SK-N-SH (cell line): ENCODE measurements at regions not wholly inside any gene's neighbourhood (a gene's known extent, or its start where the extent isn't known, plus 50 kb on each side); places are given as distances from the start of the nearest gene placed in this dataset.

Source experiments
- CTCF ChIA-PET: fragments of 300-600, 350-600 bp; formaldehyde crosslinking; extraction: SDS; loops from one replicate; lab custom pipeline; 2021; lab: Yijun Ruan, JAX
- POLR2A ChIA-PET: fragments of 350-600 bp; sonication (Branson Sonifier 250); formaldehyde crosslinking; extraction: SDS; loops from one replicate; lab custom pipeline; 2020; ENCODE audit warnings: antibody characterized with exemption, inconsistent platforms; lab: Yijun Ruan, JAX
- DNase-seq: peaks from one replicate; pipeline ENCODE4 v3.0.0; 2012
- H2AFZ ChIP-seq: fragments of 200-600 bp; sonication (generic); 2 replicates; pipeline ENCODE4 v1.8.1; 2016; ENCODE audit warnings: antibody characterized with exemption, mild to moderate bottlenecking, low read depth
- H3F3A ChIP-seq: fragments of 200-600 bp; sonication (generic); replicated peaks from 2 replicates; pipeline ENCODE3; 2016; ENCODE audit warnings: antibody characterized with exemption, mild to moderate bottlenecking; ENCODE audit not compliant: insufficient read depth
- H3K27ac ChIP-seq, 2 experiments: fragments of 200-500 bp in 1 of 2; fragments of 200-600 bp in 1 of 2; sonication (Bioruptor generic) in 1 of 2; sonication (generic), shearing (Covaris generic) in 1 of 2; 2 replicates each; pipeline versions ENCODE4 v1.5.1 to v1.6.1; 2014 to 2016; ENCODE audit warnings: low read depth in 2 of 2, inconsistent platforms in 1 of 2, low read length in 1 of 2, mild to moderate bottlenecking in 1 of 2, mixed read lengths in 1 of 2
- H3K27me3 ChIP-seq: fragments of 200-600 bp; sonication (generic), shearing (Covaris generic); 2 replicates; pipeline ENCODE4 v1.6.1; 2016; ENCODE audit warnings: mixed run types; ENCODE audit not compliant: insufficient read depth
- H3K36me3 ChIP-seq, 2 experiments: fragments of 200-500 bp in 1 of 2; fragments of 200-600 bp in 1 of 2; sonication (Bioruptor generic) in 1 of 2; sonication (generic) in 1 of 2; replicated peaks in 1 of 2; 2 replicates each; pipeline versions ENCODE3 to v1.5.1; 2014 to 2016; ENCODE audit warnings: low read length in 1 of 2, mild to moderate bottlenecking in 1 of 2; ENCODE audit not compliant: insufficient read depth in 2 of 2, control insufficient read depth in 1 of 2
- H3K4me1 ChIP-seq, 2 experiments: fragments of 200-500 bp in 1 of 2; fragments of 200-600 bp in 1 of 2; sonication (Bioruptor generic) in 1 of 2; sonication (generic), shearing (Covaris generic) in 1 of 2; 2 replicates each; pipeline versions ENCODE4 v1.5.1 to v1.6.1; 2014 to 2016; ENCODE audit warnings: low read depth in 1 of 2, low read length in 1 of 2, mixed run types in 1 of 2; ENCODE audit not compliant: insufficient read depth in 2 of 2, control insufficient read depth in 1 of 2
- H3K4me2 ChIP-seq: fragments of 200-600 bp; sonication (generic), shearing (Covaris generic); 2 replicates; pipeline ENCODE4 v1.6.1; 2017; ENCODE audit warnings: mixed run types
- H3K4me3 ChIP-seq, 2 experiments: fragments of 200-500 bp in 1 of 2; fragments of 200-600 bp in 1 of 2; sonication (Bioruptor generic) in 1 of 2; sonication (generic), shearing (Covaris generic) in 1 of 2; 2 replicates each; pipeline versions ENCODE4 v1.5.1 to v1.8.1; 2014 to 2016; ENCODE audit warnings: low read depth in 2 of 2, inconsistent platforms in 1 of 2, low read length in 1 of 2, mild to moderate bottlenecking in 1 of 2, mixed read lengths in 1 of 2, moderate library complexity in 1 of 2
- H3K79me2 ChIP-seq: fragments of 200-600 bp; sonication (generic); 2 replicates; pipeline ENCODE4 v1.8.1; 2017; ENCODE audit warnings: mild to moderate bottlenecking; ENCODE audit not compliant: insufficient read depth
- H3K9ac ChIP-seq: fragments of 200-600 bp; sonication (generic); 2 replicates; pipeline ENCODE4 v1.6.1; 2017; ENCODE audit warnings: mixed run types
- H3K9me2 ChIP-seq: fragments of 200-600 bp; sonication (generic); 2 replicates; pipeline ENCODE4 v1.6.1; 2017; ENCODE audit warnings: mixed run types
- H3K9me3 ChIP-seq: fragments of 200-600 bp; sonication (generic); 2 replicates; pipeline ENCODE4 v1.6.1; 2017; ENCODE audit warnings: mixed run types, mild to moderate bottlenecking, moderate library complexity
- H4K20me1 ChIP-seq: fragments of 200-600 bp; sonication (generic); 2 replicates; pipeline ENCODE4 v1.6.1; 2017; ENCODE audit warnings: mild to moderate bottlenecking, mixed run types; ENCODE audit not compliant: insufficient read depth
- CTCF ChIP-seq: fragments of 200-600 bp; sonication (generic); IDR thresholded peaks from 2 replicates; pipeline ENCODE4 v1.6.1; 2017; ENCODE audit warnings: antibody characterized with exemption, mild to moderate bottlenecking, moderate library complexity
- EP300 ChIP-seq, 2 experiments: IDR thresholded peaks; 2 replicates each; pipeline versions ENCODE4 v1.4.0 to v1.6.1; 2012; ENCODE audit warnings: borderline replicate concordance in 1 of 2, low read depth in 1 of 2, low read length in 1 of 2
- FOSL2 ChIP-seq: IDR thresholded peaks from 2 replicates; pipeline ENCODE4 v1.4.0; 2012; ENCODE audit warnings: low read depth, mild to moderate bottlenecking, moderate library complexity, borderline replicate concordance
- FOXM1 ChIP-seq: IDR thresholded peaks from 2 replicates; pipeline ENCODE4 v1.4.0; 2012; ENCODE audit warnings: low read depth, mild to moderate bottlenecking
- GABPA ChIP-seq: IDR thresholded peaks from 2 replicates; pipeline ENCODE4 v1.4.0; 2012; ENCODE audit warnings: low read depth, mild to moderate bottlenecking
- GATA2 ChIP-seq: sonication (generic); formaldehyde crosslinking; IDR thresholded peaks from 2 replicates; pipeline ENCODE4 v1.5.0; 2020; ENCODE audit warnings: mild to moderate bottlenecking, missing genetic modification reagents
- JUND ChIP-seq: IDR thresholded peaks from 2 replicates; pipeline ENCODE4 v1.4.0; 2012
- MEF2A ChIP-seq: IDR thresholded peaks from 2 replicates; pipeline ENCODE4 v1.4.0; 2012; ENCODE audit warnings: low read depth, borderline replicate concordance
- NFIC ChIP-seq: IDR thresholded peaks from 2 replicates; pipeline ENCODE4 v1.4.0; 2012; ENCODE audit warnings: borderline replicate concordance
- PBX3 ChIP-seq: IDR thresholded peaks from 2 replicates; pipeline ENCODE4; 2012
- RCOR1 ChIP-seq: fragments of 150-350 bp; IDR thresholded peaks from 2 replicates; pipeline ENCODE4 v1.6.1; 2017; ENCODE audit warnings: antibody characterized with exemption, low read length
- TAF1 ChIP-seq: IDR thresholded peaks from 2 replicates; pipeline ENCODE4 v1.6.1; 2012; ENCODE audit warnings: low read depth, mild to moderate bottlenecking, low read length, moderate library complexity, borderline replicate concordance
- TEAD4 ChIP-seq: IDR thresholded peaks from 2 replicates; pipeline ENCODE4 v1.4.0; 2012; ENCODE audit warnings: mild to moderate bottlenecking, borderline replicate concordance; ENCODE audit not compliant: insufficient read depth
- USF2 ChIP-seq: fragments of 150-350 bp; IDR thresholded peaks from 2 replicates; pipeline ENCODE4 v1.6.1; 2017; ENCODE audit warnings: antibody characterized with exemption, low read length, low read depth, borderline replicate concordance
- WGBS: methylation state at CpG from one replicate; pipeline ENCODE4 v1.1.6; 2017; ENCODE audit warnings: low lambda C conversion rate; 5-methylcytosine and 5-hydroxymethylcytosine counted together

DNA sequence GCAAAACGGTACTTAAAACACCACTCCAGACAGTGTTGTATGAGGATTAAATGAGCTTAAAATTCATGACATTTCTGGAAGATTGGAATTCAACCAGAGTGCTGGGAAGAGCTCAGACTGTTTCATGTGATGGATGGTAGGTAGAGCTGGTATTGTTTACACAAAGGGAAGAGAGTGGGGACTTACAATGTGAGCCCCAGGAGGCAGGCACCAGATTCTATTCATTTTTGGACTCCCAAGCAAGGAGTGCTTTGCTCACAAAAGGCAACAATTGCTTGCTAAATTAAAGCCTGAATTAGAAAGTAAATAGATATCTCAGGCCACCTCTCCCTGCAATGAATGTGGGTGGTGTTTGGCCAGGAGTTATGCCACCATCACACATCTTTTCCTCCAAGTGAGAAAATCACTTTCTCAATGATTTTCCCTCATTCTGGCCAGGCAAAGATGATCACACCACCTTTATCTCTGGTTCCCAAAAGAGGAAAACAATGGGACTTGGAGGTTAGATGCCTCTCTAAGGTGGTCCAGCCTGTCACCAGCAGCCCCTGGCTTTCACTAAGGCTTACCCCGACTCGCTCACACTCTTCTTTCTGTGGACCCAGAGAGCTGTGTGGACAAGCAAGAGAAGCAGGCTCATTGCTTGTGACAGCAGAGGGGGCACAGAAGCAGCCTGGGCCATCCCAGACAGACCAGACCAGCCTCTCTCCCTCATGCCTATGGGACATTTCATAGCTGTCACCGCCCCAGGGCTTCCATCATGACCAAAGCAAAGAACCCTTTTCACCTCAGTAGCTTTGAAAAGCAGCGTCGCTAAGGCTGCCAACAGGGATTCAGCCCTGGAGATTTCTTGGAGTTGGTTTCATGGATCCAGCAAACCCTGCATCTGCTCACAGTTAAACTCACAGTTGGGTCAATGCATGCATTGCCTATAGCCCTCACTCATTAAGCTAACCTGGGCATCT is 63.5 kb upstream of the DRD2 start:
- POLR2A ChIA-PET: no interaction called here
- 49% methylated on average over 5 of the region's 6 CpGs for WGBS
- CTCF ChIA-PET: interaction anchor here (0.9 to 3.0 kb wide), 6 partner anchors 13 to 233 kb away, joined by 3 to 13 read pairs (median 4); no protein-coding TSS in a partner anchor
- Histone ChIP-seq H3K27ac (no peak overlapping the region), H3K27me3 (no peaks in the 10 kb centered on the region; the same call in 1 of the 2 replicates), H3K9me3 (no peaks in the 10 kb centered on the region), H3K4me2 (no peak overlapping the region), H4K20me1 (no peaks in the 10 kb centered on the region), H3F3A (no peaks in the 10 kb centered on the region), H3K9ac (no peak overlapping the region), H3K36me3 (no peaks in the 10 kb centered on the region), H3K79me2 (no peaks in the 10 kb centered on the region), H3K4me3 (no peak overlapping the region), H3K4me1 (peaks cover 0 to 2% of the 10 kb centered on the region in 2 experiments; a peak in 1 of 4 replicates), H3K9me2 (no peaks in the 10 kb centered on the region), H2AFZ (no peak overlapping the region)
- DNase-seq: no peak
- no peak for TF ChIP-seq TAF1
- TF ChIP-seq CTCF: no peak
- TF ChIP-seq JUND: no peak
- no peak for TF ChIP-seq MEF2A
- TF ChIP-seq NFIC: no peak
- TF ChIP-seq TEAD4: no peak
- TF ChIP-seq GABPA: no peak
- TF ChIP-seq USF2: no peak

DNA sequence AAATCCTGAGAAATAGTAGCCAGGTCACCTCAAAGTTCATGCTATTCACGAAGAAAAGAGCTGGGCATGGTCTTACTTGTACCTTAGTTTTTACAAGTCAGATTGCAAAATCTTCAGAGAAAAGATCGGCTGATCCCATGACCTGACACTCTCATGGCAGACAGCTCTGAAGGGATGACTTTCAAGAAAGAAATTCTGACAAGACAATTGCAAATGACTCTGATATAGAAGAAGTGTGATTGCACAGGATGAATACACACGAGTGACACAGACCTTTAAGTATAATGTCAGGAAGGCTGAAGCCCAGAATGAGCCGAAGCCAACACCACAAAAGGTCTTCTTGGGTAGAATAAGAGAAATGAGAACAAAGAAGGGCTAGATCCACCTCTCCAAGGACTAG is 59.4 kb upstream of the DRD2 start:
- ChIA-PET CTCF (interaction anchor here (0.9 to 7.0 kb wide), 6 partner anchors 18 to 229 kb away, joined by 3 to 61 read pairs (median 21); no protein-coding TSS in a partner anchor), POLR2A (no interaction called here)
- no peak overlapping the region for H3K9ac ChIP-seq
- no peak overlapping the region for H3K27ac ChIP-seq
- peaks cover 0 to 5% of the 10 kb centered on the region in 2 experiments; a peak in 1 of 4 replicates for H3K4me1 ChIP-seq
- H3K9me2 ChIP-seq: no peaks in the 10 kb centered on the region
- 32% methylated on average over 4 of the region's 4 CpGs for WGBS
- no peaks in the 10 kb centered on the region for H4K20me1 ChIP-seq
- no peak overlapping the region for H3K4me3 ChIP-seq
- no peak overlapping the region for H2AFZ ChIP-seq
- H3K9me3 ChIP-seq: no peaks in the 10 kb centered on the region
- no peak overlapping the region for H3K4me2 ChIP-seq
- H3F3A ChIP-seq: no peaks in the 10 kb centered on the region
- no peaks in the 10 kb centered on the region for H3K36me3 ChIP-seq
- no peaks in the 10 kb centered on the region; the same call in 1 of the 2 replicates for H3K27me3 ChIP-seq
- DNase-seq: no peak
- H3K79me2 ChIP-seq: no peaks in the 10 kb centered on the region
- TF ChIP-seq GATA2 (CRISPR knock-in tag) (no peak), NFIC (no peak), TAF1 (no peak), FOXM1 (no peak), EP300 (IDR thresholded peaks at IDR 0.05; ENCODE audit: borderline replicate concordance in 1 of 2, low read depth in 1 of 2, low read length in 1 of 2) (no peak), JUND (no peak), TEAD4 (no peak), RCOR1 (no peak), PBX3 (no peak), FOSL2 (no peak)
- TF ChIP-seq, all 33 proteins: peak for 0
